Natural killer cell treated with Interleukin-12 subunit alpha and Interleukin-12 subunit beta and Interleukin-15 and Interleukin-18, amount 100 ng/mL, for 72 hours (primary cell): ENCODE measurements at regions not wholly inside any gene's neighbourhood (a gene's known extent, or its start where the extent isn't known, plus 50 kb on each side); places are given as distances from the start of the nearest gene placed in this dataset.
"Not testable (repeated sequence)": the region's sequence is repeated elsewhere in the genome, so short reads cannot be mapped to it uniquely, and the experiment has no call there.

Experiments
- ATAC-seq, 2 donors: fragments of 150-1000 bp; cut with Tn5 transposase in 1 of 2; sonication (Bioruptor Pico), chemical (Tn5 transposase) in 1 of 2; 2 replicates each; pipeline ENCODE4 v1.10.0; 2021
- DNase-seq: peaks from one replicate; pipeline ENCODE4 v3.0.0; 2022; ENCODE audit warnings: low spot score
- H3K27ac Mint-ChIP-seq, 2 donors: 1 replicate in 1 of 2; 2 replicates in 1 of 2; pipeline ENCODE4 v1.8.0; 2022; ENCODE audit warnings: mixed read lengths in 2 of 2, mild to moderate bottlenecking in 1 of 2, moderate library complexity in 1 of 2
- H3K27me3 Mint-ChIP-seq, 2 donors: 1 replicate in 1 of 2; 2 replicates in 1 of 2; pipeline ENCODE4 v1.8.0; 2022; ENCODE audit warnings: mixed read lengths in 2 of 2
- H3K36me3 Mint-ChIP-seq: one replicate; pipeline ENCODE4 v1.8.0; 2022; ENCODE audit warnings: mixed read lengths
- H3K4me1 Mint-ChIP-seq, 2 donors: 1 replicate in 1 of 2; 2 replicates in 1 of 2; pipeline ENCODE4 v1.8.0; 2022; ENCODE audit warnings: low read depth in 2 of 2, mixed read lengths in 2 of 2, mild to moderate bottlenecking in 1 of 2
- H3K4me3 Mint-ChIP-seq: one replicate; pipeline ENCODE4 v1.8.0; 2022; ENCODE audit warnings: mixed read lengths
- H3K9me3 Mint-ChIP-seq: 2 replicates; pipeline ENCODE4 v1.8.0; 2022; ENCODE audit warnings: mixed read lengths

- H3K27ac Mint-ChIP-seq = peak overlapping the region; percentile 91 to 100
- peaks cover 33 to 41% of the 10 kb centered on the region in 2 donors for H3K4me1 Mint-ChIP-seq
- H3K9me3 Mint-ChIP-seq = no peaks in the 10 kb centered on the region
- no peaks in the 10 kb centered on the region for H3K27me3 Mint-ChIP-seq
- DNase-seq (peak; percentile 83), ATAC-seq (peak; percentile 73 to 81)
- peak overlapping the region; percentile 91 for H3K4me3 Mint-ChIP-seq
- H3K36me3 Mint-ChIP-seq = no peaks in the 10 kb centered on the region
Measured at GRCh38 chr6:26233649-26234420, 131.2 kb upstream of the BTN3A2 start.

GRCh38 chr6:26234421-26235301 lies 130.3 kb upstream of the BTN3A2 start:
- peaks cover 33 to 41% of the 10 kb centered on the region in 2 donors for H3K4me1 Mint-ChIP-seq
- no peaks in the 10 kb centered on the region for H3K9me3 Mint-ChIP-seq
- no peaks in the 10 kb centered on the region for H3K27me3 Mint-ChIP-seq
- peak; percentile 71 for DNase-seq
- peak overlapping the region; percentile 91 for H3K4me3 Mint-ChIP-seq
- H3K27ac Mint-ChIP-seq = peak overlapping the region; percentile 91 to 100
- no peaks in the 10 kb centered on the region for H3K36me3 Mint-ChIP-seq
- ATAC-seq = peak; percentile 75 to 79

GRCh38 chr6:26235302-26235670 lies 129.7 kb upstream of the BTN3A2 start:
- H3K36me3 Mint-ChIP-seq = no peaks in the 10 kb centered on the region
- H3K27me3 Mint-ChIP-seq = no peaks in the 10 kb centered on the region
- peaks cover 37 to 45% of the 10 kb centered on the region in 2 donors for H3K4me1 Mint-ChIP-seq
- H3K9me3 Mint-ChIP-seq = no peaks in the 10 kb centered on the region
- peak overlapping the region; percentile 91 for H3K4me3 Mint-ChIP-seq
- DNase-seq = no peak
- H3K27ac Mint-ChIP-seq = peak overlapping the region; percentile 91 to 100
- ATAC-seq = no peak

- H3K27me3 Mint-ChIP-seq, ATAC-seq, H3K36me3 Mint-ChIP-seq, H3K4me3 Mint-ChIP-seq, DNase-seq, H3K9me3 Mint-ChIP-seq: not testable (repeated sequence)
- H3K4me1 Mint-ChIP-seq = peaks cover 32 to 41% of the 10 kb centered on the region in 2 donors
- peak overlapping the region; percentile 99 to 100 for H3K27ac Mint-ChIP-seq
Measured at GRCh38 chr6:26239415-26239814, 125.6 kb upstream of the BTN3A2 start.

GRCh38 chr6:26240157-26241032 lies 124.6 kb upstream of the BTN3A2 start:
- peaks cover 24 to 31% of the 10 kb centered on the region in 2 donors for H3K4me1 Mint-ChIP-seq
- ATAC-seq (peak; percentile 88 to 89), DNase-seq (peak; percentile 81)
- peak overlapping the region; percentile 99 to 100 for H3K27ac Mint-ChIP-seq
- H3K36me3 Mint-ChIP-seq = peaks cover 5% of the 10 kb centered on the region
- no peaks in the 10 kb centered on the region for H3K27me3 Mint-ChIP-seq
- H3K4me3 Mint-ChIP-seq = peak overlapping the region; percentile 90
- H3K9me3 Mint-ChIP-seq = no peaks in the 10 kb centered on the region

GRCh38 chr6:26241033-26241895 lies 123.7 kb upstream of the BTN3A2 start:
- Mint-ChIP-seq H3K4me3 (peak overlapping the region; percentile 90), H3K9me3 (no peaks in the 10 kb centered on the region), H3K36me3 (peaks cover 5% of the 10 kb centered on the region), H3K27me3 (no peaks in the 10 kb centered on the region), H3K27ac (peak overlapping the region; percentile 99 to 100), H3K4me1 (peaks cover 22 to 24% of the 10 kb centered on the region in 2 donors)
- DNase-seq (peak; percentile 81), ATAC-seq (peak; percentile 65 to 66)

GRCh38 chr6:26243132-26243531 lies 121.9 kb upstream of the BTN3A2 start:
- H3K9me3 Mint-ChIP-seq = no peaks in the 10 kb centered on the region
- peaks cover 5% of the 10 kb centered on the region for H3K36me3 Mint-ChIP-seq
- no peak overlapping the region for H3K4me3 Mint-ChIP-seq
- peaks cover 22 to 26% of the 10 kb centered on the region in 2 donors for H3K4me1 Mint-ChIP-seq
- DNase-seq (no peak), ATAC-seq (no peak)
- no peaks in the 10 kb centered on the region for H3K27me3 Mint-ChIP-seq
- H3K27ac Mint-ChIP-seq = peak overlapping the region; percentile 50 to 99

- ATAC-seq (no peak), DNase-seq (no peak)
- H3K36me3 Mint-ChIP-seq = peaks cover 5% of the 10 kb centered on the region
- H3K9me3 Mint-ChIP-seq = no peaks in the 10 kb centered on the region
- H3K27ac Mint-ChIP-seq = no peak overlapping the region
- H3K4me1 Mint-ChIP-seq = peaks cover 22 to 32% of the 10 kb centered on the region in 2 donors
- H3K27me3 Mint-ChIP-seq = no peaks in the 10 kb centered on the region
- H3K4me3 Mint-ChIP-seq = no peak overlapping the region
Measured at GRCh38 chr6:26243752-26244151, 121.2 kb upstream of the BTN3A2 start.

GRCh38 chr6:26246058-26246457 lies 118.9 kb upstream of the BTN3A2 start:
- Mint-ChIP-seq H3K27ac (peak overlapping the region in 1 of 2 donors; percentile 19), H3K9me3 (no peaks in the 10 kb centered on the region), H3K36me3 (peaks cover 5% of the 10 kb centered on the region), H3K4me1 (peaks cover 24 to 35% of the 10 kb centered on the region in 2 donors), H3K27me3 (no peaks in the 10 kb centered on the region), H3K4me3 (no peak overlapping the region)
- DNase-seq (no peak), ATAC-seq (no peak)

- H3K4me1 Mint-ChIP-seq = peaks cover 25 to 36% of the 10 kb centered on the region in 2 donors
- no peaks in the 10 kb centered on the region for H3K9me3 Mint-ChIP-seq
- H3K27ac Mint-ChIP-seq = no peak overlapping the region
- ATAC-seq (no peak), DNase-seq (no peak)
- H3K4me3 Mint-ChIP-seq = no peak overlapping the region
- peaks cover 5% of the 10 kb centered on the region for H3K36me3 Mint-ChIP-seq
- no peaks in the 10 kb centered on the region for H3K27me3 Mint-ChIP-seq
Measured at GRCh38 chr6:26246553-26246952, 118.4 kb upstream of the BTN3A2 start.

GRCh38 chr6:26249707-26249956 lies 115.4 kb upstream of the BTN3A2 start:
- Mint-ChIP-seq H3K4me3 (peak overlapping the region; percentile 93), H3K27me3 (no peaks in the 10 kb centered on the region), H3K4me1 (peaks cover 39 to 51% of the 10 kb centered on the region in 2 donors), H3K9me3 (no peaks in the 10 kb centered on the region), H3K36me3 (no peaks in the 10 kb centered on the region), H3K27ac (peak overlapping the region; percentile 98 to 99)
- DNase-seq (no peak), ATAC-seq (peak; percentile 48 to 51)

- no peaks in the 10 kb centered on the region for H3K36me3 Mint-ChIP-seq
- H3K4me1 Mint-ChIP-seq = peaks cover 44 to 56% of the 10 kb centered on the region in 2 donors
- DNase-seq (peak; percentile 70), ATAC-seq (peak; percentile 76 to 78)
- H3K4me3 Mint-ChIP-seq = peak overlapping the region; percentile 93
- no peaks in the 10 kb centered on the region for H3K9me3 Mint-ChIP-seq
- peak overlapping the region; percentile 98 to 99 for H3K27ac Mint-ChIP-seq
- no peaks in the 10 kb centered on the region for H3K27me3 Mint-ChIP-seq
Measured at GRCh38 chr6:26249957-26250697, 114.9 kb upstream of the BTN3A2 start.
